ENCODE measurements at regions not wholly inside any gene's neighbourhood (a gene's known extent, or its start where the extent isn't known, plus 50 kb on each side); places are given as distances from the start of the nearest gene placed in this dataset.

DNA sequence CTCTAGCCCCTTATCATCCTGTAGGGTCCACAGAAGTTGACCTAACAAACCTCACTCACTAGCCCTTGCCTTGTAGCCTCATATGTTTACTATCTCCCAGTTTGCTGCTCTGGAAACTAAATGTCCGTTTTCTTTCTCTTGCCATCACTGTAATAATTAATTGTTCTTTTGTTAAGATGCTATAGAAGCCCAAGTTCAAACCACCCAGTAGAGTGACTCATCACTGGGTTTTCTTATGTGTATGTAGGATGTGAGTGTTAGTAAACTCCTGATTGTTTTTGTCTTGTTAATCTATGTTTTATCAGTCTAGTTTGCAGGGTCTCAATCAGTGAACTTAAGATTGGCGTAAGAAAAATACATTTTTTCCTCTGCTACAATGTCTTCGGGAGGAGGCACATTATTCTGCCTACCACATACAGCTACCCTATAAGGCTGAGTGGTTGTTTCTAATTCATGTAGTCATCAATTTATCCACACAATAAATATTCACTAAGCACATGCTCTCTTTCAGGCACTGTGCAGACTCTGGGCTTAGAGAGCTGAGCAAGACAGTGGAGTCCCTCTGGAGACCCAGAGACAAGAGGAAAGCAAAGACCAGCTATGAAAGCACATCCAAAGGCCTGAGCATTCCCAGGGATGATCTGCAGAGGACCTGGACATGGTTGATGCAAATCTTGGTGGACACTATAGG, 474.1 kb upstream of the AKR1E2 start:
- no peak for TF ChIP-seq POLR2A (IDR thresholded peaks at IDR 0.05)
- TF ChIP-seq, protein P1, sequence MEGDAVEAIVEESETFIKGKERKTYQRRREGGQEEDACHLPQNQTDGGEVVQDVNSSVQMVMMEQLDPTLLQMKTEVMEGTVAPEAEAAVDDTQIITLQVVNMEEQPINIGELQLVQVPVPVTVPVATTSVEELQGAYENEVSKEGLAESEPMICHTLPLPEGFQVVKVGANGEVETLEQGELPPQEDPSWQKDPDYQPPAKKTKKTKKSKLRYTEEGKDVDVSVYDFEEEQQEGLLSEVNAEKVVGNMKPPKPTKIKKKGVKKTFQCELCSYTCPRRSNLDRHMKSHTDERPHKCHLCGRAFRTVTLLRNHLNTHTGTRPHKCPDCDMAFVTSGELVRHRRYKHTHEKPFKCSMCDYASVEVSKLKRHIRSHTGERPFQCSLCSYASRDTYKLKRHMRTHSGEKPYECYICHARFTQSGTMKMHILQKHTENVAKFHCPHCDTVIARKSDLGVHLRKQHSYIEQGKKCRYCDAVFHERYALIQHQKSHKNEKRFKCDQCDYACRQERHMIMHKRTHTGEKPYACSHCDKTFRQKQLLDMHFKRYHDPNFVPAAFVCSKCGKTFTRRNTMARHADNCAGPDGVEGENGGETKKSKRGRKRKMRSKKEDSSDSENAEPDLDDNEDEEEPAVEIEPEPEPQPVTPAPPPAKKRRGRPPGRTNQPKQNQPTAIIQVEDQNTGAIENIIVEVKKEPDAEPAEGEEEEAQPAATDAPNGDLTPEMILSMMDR (IDR thresholded peaks at IDR 0.05 in 4 of 5, conservative IDR thresholded peaks at IDR 0.05 in 1 of 5) = no peak
